ENCODE measurements at regions not wholly inside any gene's neighbourhood (a gene's known extent, or its start where the extent isn't known, plus 50 kb on each side); places are given as distances from the start of the nearest gene placed in this dataset.
"Not testable (repeated sequence)": the region's sequence is repeated elsewhere in the genome, so short reads cannot be mapped to it uniquely, and the experiment has no call there.

DNA sequence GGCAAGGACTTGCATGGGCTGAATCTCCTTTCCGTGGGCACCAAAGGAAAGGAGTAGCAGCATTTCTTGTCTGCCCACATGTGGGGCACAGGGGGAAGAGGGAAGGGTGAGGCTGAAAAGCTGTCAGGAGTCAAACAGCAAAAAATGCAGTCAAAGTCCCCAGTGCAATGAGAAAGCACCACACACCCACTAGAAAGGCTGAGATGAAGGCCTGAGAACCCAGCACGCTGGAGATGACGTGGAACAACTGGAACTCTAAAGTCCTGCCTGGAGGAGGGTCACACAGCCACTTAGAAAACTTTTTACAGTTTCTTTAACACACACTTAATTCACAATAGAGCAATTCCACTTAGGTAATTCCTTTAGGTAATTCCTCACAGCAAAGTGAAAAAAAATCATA, 94.6 kb upstream of the IGFBPL1 start:
- H3K9me3 ChIP-seq (ENCODE audit: low read length), result no peaks in the 10 kb centered on the region
- TF ChIP-seq EZH2 (IDR thresholded peaks at IDR 0.05; ENCODE audit: low read length, unreplicated experiment) (no peak), EZH2phosphoT487 (IDR thresholded peaks at IDR 0.05; ENCODE audit: borderline replicate concordance, low read length) (no peak)
- TF ChIP-seq, protein P1, sequence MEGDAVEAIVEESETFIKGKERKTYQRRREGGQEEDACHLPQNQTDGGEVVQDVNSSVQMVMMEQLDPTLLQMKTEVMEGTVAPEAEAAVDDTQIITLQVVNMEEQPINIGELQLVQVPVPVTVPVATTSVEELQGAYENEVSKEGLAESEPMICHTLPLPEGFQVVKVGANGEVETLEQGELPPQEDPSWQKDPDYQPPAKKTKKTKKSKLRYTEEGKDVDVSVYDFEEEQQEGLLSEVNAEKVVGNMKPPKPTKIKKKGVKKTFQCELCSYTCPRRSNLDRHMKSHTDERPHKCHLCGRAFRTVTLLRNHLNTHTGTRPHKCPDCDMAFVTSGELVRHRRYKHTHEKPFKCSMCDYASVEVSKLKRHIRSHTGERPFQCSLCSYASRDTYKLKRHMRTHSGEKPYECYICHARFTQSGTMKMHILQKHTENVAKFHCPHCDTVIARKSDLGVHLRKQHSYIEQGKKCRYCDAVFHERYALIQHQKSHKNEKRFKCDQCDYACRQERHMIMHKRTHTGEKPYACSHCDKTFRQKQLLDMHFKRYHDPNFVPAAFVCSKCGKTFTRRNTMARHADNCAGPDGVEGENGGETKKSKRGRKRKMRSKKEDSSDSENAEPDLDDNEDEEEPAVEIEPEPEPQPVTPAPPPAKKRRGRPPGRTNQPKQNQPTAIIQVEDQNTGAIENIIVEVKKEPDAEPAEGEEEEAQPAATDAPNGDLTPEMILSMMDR (conservative IDR thresholded peaks at IDR 0.05; ENCODE audit: low read depth, low read length), result no peak
- intact Hi-C loops (cut with micrococcal nuclease), result no loop called here
- no peak overlapping the region for H3K4me3 ChIP-seq (ENCODE audit: low read length)
- H3K9ac ChIP-seq (ENCODE audit: low read length), result no peak overlapping the region
- no peaks in the 10 kb centered on the region for H3K36me3 ChIP-seq (ENCODE audit: low read depth, low read length)
- BruUV-seq (replicated peaks), result no TSS peak
- CTCF ChIA-PET, result no interaction called here
- POLR2A ChIA-PET (ENCODE audit: unreplicated experiment), result no interaction called here
- no peaks in the 10 kb centered on the region for H3K79me2 ChIP-seq (ENCODE audit: low read length)
- H3K27ac ChIP-seq (ENCODE audit: low read length), result no peak overlapping the region
- peaks cover 11% of the 10 kb centered on the region for H3K4me1 ChIP-seq (ENCODE audit: insufficient read depth, low read length)
- no peaks in the 10 kb centered on the region for H3K27me3 ChIP-seq (ENCODE audit: low read length)
- H3F3A ChIP-seq (ENCODE audit: low read length, unreplicated experiment), result no peaks in the 10 kb centered on the region
- ATAC-seq (no peak), DNase-seq (no peak)
- no peak overlapping the region for H2AFZ ChIP-seq (ENCODE audit: low read length)
- no peaks in the 10 kb centered on the region for H3K9me2 ChIP-seq (replicated peaks; ENCODE audit: low read length)
- H4K20me1 ChIP-seq (ENCODE audit: low read length), result no peaks in the 10 kb centered on the region
- no peak overlapping the region for H3K4me2 ChIP-seq (ENCODE audit: low read length)

DNA sequence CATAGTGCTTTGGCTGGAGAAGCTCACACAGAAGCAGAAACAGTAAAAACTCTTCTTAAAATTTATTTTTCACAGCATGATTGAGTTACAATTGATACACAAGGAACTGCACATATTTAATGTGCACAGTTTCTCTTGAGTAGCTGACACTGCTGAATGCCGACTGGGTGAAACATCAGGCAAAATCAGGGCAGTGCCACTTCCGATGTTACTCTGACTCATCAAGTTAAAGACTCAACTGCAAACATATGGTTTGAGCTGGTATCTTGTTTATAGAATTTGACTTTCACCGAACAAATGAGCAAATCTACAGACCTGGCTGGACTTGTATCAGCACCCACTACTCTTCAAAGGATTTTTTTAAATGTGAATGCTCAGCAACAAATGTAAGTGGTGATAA, 92.0 kb upstream of the IGFBPL1 start:
- H4K20me1 ChIP-seq (ENCODE audit: low read length); POLR2A ChIA-PET (ENCODE audit: unreplicated experiment); H3F3A ChIP-seq (ENCODE audit: low read length, unreplicated experiment); H3K4me3 ChIP-seq (ENCODE audit: low read length); H3K36me3 ChIP-seq (ENCODE audit: low read depth, low read length); H3K9me3 ChIP-seq (ENCODE audit: low read length); H2AFZ ChIP-seq (ENCODE audit: low read length); H3K27me3 ChIP-seq (ENCODE audit: low read length); intact Hi-C loops (cut with micrococcal nuclease); H3K9ac ChIP-seq (ENCODE audit: low read length); BruUV-seq (replicated peaks); H3K9me2 ChIP-seq (replicated peaks; ENCODE audit: low read length); CTCF ChIA-PET; H3K79me2 ChIP-seq (ENCODE audit: low read length): not testable (repeated sequence)
- Histone ChIP-seq H3K27ac (ENCODE audit: low read length) (peak overlapping the region; percentile 34), H3K4me1 (ENCODE audit: insufficient read depth, low read length) (peaks cover 11% of the 10 kb centered on the region), H3K4me2 (ENCODE audit: low read length) (peak overlapping the region; percentile 60)
- peak; percentile 99 for ATAC-seq
- DNase-seq, result peak; percentile 83

DNA sequence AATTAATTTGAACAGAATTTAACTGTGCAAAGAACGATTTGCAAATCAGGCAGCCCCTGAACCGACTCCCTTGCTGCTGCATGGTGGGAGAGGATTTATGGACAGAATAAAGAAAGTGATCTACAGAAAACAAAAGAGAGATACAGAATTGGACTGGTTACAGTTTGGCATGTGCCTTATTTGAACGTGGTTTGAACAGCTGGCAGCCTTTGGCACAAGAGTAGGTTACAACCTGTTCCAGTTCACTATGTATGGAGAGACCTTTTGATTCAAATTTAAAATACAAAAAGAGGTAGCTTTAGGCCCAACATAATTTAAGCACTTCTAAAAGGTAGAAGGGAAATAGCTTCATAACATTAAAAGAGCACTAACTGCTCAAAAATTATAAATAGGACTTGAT, 90.8 kb upstream of the IGFBPL1 start:
- BruUV-seq (replicated peaks); H3K9me2 ChIP-seq (replicated peaks; ENCODE audit: low read length); H4K20me1 ChIP-seq (ENCODE audit: low read length); intact Hi-C loops (cut with micrococcal nuclease); H3K27me3 ChIP-seq (ENCODE audit: low read length); H3K4me3 ChIP-seq (ENCODE audit: low read length); H3K9ac ChIP-seq (ENCODE audit: low read length); H3F3A ChIP-seq (ENCODE audit: low read length, unreplicated experiment); H2AFZ ChIP-seq (ENCODE audit: low read length); H3K9me3 ChIP-seq (ENCODE audit: low read length); ATAC-seq; POLR2A ChIA-PET (ENCODE audit: unreplicated experiment); H3K4me2 ChIP-seq (ENCODE audit: low read length); H3K27ac ChIP-seq (ENCODE audit: low read length); H3K79me2 ChIP-seq (ENCODE audit: low read length); DNase-seq; H3K36me3 ChIP-seq (ENCODE audit: low read depth, low read length): not testable (repeated sequence)
- CTCF ChIA-PET, result interaction anchor here (0.6 kb wide), 1 partner anchor 116 kb away, joined by 3 read pairs; no protein-coding TSS in a partner anchor
- H3K4me1 ChIP-seq (ENCODE audit: insufficient read depth, low read length), result peaks cover 11% of the 10 kb centered on the region

DNA sequence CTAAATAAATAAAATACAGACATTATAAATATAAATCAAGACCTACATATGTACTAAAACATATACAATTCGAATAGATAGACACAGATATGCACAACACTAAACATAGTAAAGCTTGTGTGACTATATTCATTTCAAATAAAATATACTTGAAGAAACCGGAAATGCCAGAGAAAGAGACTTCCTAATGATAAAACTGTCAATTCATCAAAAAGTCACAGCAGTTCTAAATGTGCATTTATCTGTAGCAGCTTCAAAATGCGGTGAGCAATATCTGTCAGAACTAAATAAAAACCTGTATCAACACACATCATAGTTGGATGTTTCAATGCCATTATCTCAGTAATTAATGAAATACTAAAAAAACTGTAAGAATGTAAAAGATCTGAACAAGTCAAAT, 86.1 kb upstream of the IGFBPL1 start:
- H3K36me3 ChIP-seq (ENCODE audit: low read depth, low read length); H3K9ac ChIP-seq (ENCODE audit: low read length); H3K4me1 ChIP-seq (ENCODE audit: insufficient read depth, low read length); intact Hi-C loops (cut with micrococcal nuclease); H3K4me3 ChIP-seq (ENCODE audit: low read length); POLR2A ChIA-PET (ENCODE audit: unreplicated experiment); H3K9me2 ChIP-seq (replicated peaks; ENCODE audit: low read length); H3K9me3 ChIP-seq (ENCODE audit: low read length); H3K79me2 ChIP-seq (ENCODE audit: low read length); H3K4me2 ChIP-seq (ENCODE audit: low read length); H2AFZ ChIP-seq (ENCODE audit: low read length); CTCF ChIA-PET; DNase-seq; H3F3A ChIP-seq (ENCODE audit: low read length, unreplicated experiment); H3K27me3 ChIP-seq (ENCODE audit: low read length); H4K20me1 ChIP-seq (ENCODE audit: low read length); BruUV-seq (replicated peaks); H3K27ac ChIP-seq (ENCODE audit: low read length); ATAC-seq: not testable (repeated sequence)
